Esophagus (tissue), 2 donors: ENCODE measurements at regions not wholly inside any gene's neighbourhood (a gene's known extent, or its start where the extent isn't known, plus 50 kb on each side); places are given as distances from the start of the nearest gene placed in this dataset.

Source experiments
- H3K27ac ChIP-seq, 2 donors: one replicate each; pipeline ENCODE4 v1.5.1; 2013; ENCODE audit warnings: low read depth in 2 of 2, mild to moderate bottlenecking in 2 of 2, inconsistent platforms in 1 of 2, low read length in 1 of 2, moderate library complexity in 1 of 2
- H3K27me3 ChIP-seq, 2 donors: one replicate each; pipeline ENCODE4 v1.6.1; 2013; ENCODE audit warnings: low read length in 2 of 2, control low read depth in 1 of 2, mild to moderate bottlenecking in 1 of 2; ENCODE audit not compliant: insufficient read depth in 2 of 2, control insufficient read depth in 1 of 2
- H3K36me3 ChIP-seq, 2 donors: one replicate each; pipeline ENCODE4 v1.6.1; 2013; ENCODE audit warnings: low read length in 1 of 2; ENCODE audit not compliant: control insufficient read depth in 2 of 2, insufficient read depth in 2 of 2
- H3K4me1 ChIP-seq, 2 donors: one replicate each; pipeline ENCODE4 v1.6.1; 2013; ENCODE audit warnings: low read length in 1 of 2; ENCODE audit not compliant: control insufficient read depth in 2 of 2, insufficient read depth in 2 of 2
- H3K4me3 ChIP-seq, 2 donors: one replicate each; pipeline ENCODE4 v1.5.1; 2013; ENCODE audit warnings: low read length in 2 of 2, mild to moderate bottlenecking in 2 of 2, low read depth in 1 of 2, moderate library complexity in 1 of 2
- H3K9me3 ChIP-seq, 2 donors: one replicate each; pipeline ENCODE4 v1.6.1; 2013; ENCODE audit warnings: mild to moderate bottlenecking in 2 of 2, low read depth in 1 of 2, low read length in 1 of 2, moderate library complexity in 1 of 2; ENCODE audit not compliant: control insufficient read depth in 2 of 2, insufficient read depth in 1 of 2
- WGBS, 2 donors: extraction: QIAGEN DNeasy Blood & Tissue Kit; methylation state at CpG; one replicate each; pipeline ENCODE4 v1.1.7; 2013; 5-methylcytosine and 5-hydroxymethylcytosine counted together
- donor health status: healthy with polysubstance abuse.
- donor health status: Bipolar disorder and iron deficiency.

DNA sequence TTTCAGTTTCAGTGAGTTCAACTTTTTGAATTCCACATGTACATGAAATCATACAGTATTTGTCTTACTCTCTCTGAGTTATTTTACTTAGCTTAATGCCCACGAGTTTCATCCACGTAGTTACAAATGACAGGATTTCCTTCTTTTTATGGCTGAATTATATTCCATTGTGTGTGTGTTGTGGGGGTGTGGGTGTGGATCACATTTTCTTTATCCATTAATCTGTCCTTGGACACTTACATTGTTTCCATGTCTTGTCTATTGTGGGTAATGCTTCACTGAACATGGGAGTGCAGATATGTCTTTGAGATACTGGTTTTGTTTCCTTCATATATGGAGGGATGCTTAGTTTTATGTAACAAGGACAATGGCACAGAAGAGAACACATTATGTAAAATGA lies 63.5 kb upstream of the TMTC1 start:
- WGBS, 2 donors = 39 to 47% methylated on average over 2 of the region's 2 CpGs
- Histone ChIP-seq H3K4me3 (no peak overlapping the region), H3K36me3 (no peaks in the 10 kb centered on the region), H3K4me1 (no peaks in the 10 kb centered on the region), H3K27me3 (no peaks in the 10 kb centered on the region), H3K27ac (no peak overlapping the region), H3K9me3 (peaks cover 0 to 3% of the 10 kb centered on the region in 2 donors)

DNA sequence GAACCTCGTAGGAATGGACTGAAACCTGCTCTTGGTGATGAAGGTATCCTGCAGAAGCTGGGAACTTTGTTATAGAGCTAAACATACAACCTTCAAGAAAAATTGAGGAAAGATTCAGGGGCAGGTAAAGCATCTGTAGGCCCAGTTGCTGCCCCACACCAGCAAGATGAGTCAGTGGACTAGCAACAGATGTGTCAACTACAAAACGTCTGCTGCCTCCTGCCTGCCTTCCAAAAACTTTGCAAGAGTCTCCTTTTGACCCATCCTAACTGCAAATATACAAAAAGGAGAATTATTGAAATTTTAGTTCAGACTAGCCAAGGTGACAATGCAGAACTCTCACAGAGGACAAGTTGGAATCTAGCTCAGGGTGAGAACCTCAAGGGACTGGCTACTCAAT lies 60.9 kb upstream of the TMTC1 start:
- no peak overlapping the region for H3K4me3 ChIP-seq
- no peaks in the 10 kb centered on the region for H3K36me3 ChIP-seq
- WGBS, 2 donors = 56 to 59% methylated on average over 2 of the region's 2 CpGs
- H3K9me3 ChIP-seq = peaks cover 0 to 8% of the 10 kb centered on the region in 2 donors
- no peaks in the 10 kb centered on the region for H3K27me3 ChIP-seq
- no peak overlapping the region for H3K27ac ChIP-seq
- no peaks in the 10 kb centered on the region for H3K4me1 ChIP-seq

- H3K4me3 ChIP-seq = no peak overlapping the region
- H3K27ac ChIP-seq = no peak overlapping the region
- no peaks in the 10 kb centered on the region for H3K27me3 ChIP-seq
- no peaks in the 10 kb centered on the region for H3K36me3 ChIP-seq
- no peaks in the 10 kb centered on the region for H3K4me1 ChIP-seq
- H3K9me3 ChIP-seq = peaks cover 0 to 5% of the 10 kb centered on the region in 2 donors
Observed at GRCh38 chr12:29843036-29843435, 59.3 kb upstream of the TMTC1 start.

GRCh38 chr12:29838768-29839167 lies 55.0 kb upstream of the TMTC1 start:
- WGBS, 2 donors = 100% methylated on average over 1 of the region's 1 CpG
- Histone ChIP-seq H3K4me3 (no peak overlapping the region), H3K27ac (no peak overlapping the region), H3K9me3 (peaks cover 0 to 5% of the 10 kb centered on the region in 2 donors), H3K36me3 (no peaks in the 10 kb centered on the region), H3K27me3 (no peaks in the 10 kb centered on the region), H3K4me1 (no peaks in the 10 kb centered on the region)
